Fibroblast of pulmonary artery (primary cell): ENCODE measurements at regions not wholly inside any gene's neighbourhood (a gene's known extent, or its start where the extent isn't known, plus 50 kb on each side); places are given as distances from the start of the nearest gene placed in this dataset.
A peak's percentile ranks its signal among the peaks of the same experiment; 100 is the strongest.

Source experiments
- DNase-seq: peaks from one replicate; pipeline ENCODE4 v3.0.0-alpha.2; 2010; ENCODE audit warnings: low read depth
- H3K4me3 ChIP-seq: replicated peaks from 2 replicates; pipeline ENCODE4 v1.5.1; 2011; ENCODE audit warnings: low read depth, mild to moderate bottlenecking, control low read depth, low read length, moderate library complexity
- TF ChIP-seq, protein P1 (sequence below): IDR thresholded peaks from 2 replicates; pipeline ENCODE4 v1.5.1; 2011; ENCODE audit warnings: mild to moderate bottlenecking, control low read depth, low read length, inconsistent platforms; ENCODE audit errors: missing control alignments

- no peak overlapping the region for H3K4me3 ChIP-seq
- TF ChIP-seq, protein P1, sequence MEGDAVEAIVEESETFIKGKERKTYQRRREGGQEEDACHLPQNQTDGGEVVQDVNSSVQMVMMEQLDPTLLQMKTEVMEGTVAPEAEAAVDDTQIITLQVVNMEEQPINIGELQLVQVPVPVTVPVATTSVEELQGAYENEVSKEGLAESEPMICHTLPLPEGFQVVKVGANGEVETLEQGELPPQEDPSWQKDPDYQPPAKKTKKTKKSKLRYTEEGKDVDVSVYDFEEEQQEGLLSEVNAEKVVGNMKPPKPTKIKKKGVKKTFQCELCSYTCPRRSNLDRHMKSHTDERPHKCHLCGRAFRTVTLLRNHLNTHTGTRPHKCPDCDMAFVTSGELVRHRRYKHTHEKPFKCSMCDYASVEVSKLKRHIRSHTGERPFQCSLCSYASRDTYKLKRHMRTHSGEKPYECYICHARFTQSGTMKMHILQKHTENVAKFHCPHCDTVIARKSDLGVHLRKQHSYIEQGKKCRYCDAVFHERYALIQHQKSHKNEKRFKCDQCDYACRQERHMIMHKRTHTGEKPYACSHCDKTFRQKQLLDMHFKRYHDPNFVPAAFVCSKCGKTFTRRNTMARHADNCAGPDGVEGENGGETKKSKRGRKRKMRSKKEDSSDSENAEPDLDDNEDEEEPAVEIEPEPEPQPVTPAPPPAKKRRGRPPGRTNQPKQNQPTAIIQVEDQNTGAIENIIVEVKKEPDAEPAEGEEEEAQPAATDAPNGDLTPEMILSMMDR, result no peak
- DNase-seq, result no peak
Measured at GRCh38 chr5:99068944-99069650, 140.3 kb upstream of the CHD1 start.

- DNase-seq, result no peak
- no peak overlapping the region for H3K4me3 ChIP-seq
- TF ChIP-seq, protein P1, result no peak
Measured at GRCh38 chr5:99063737-99064136, 134.9 kb upstream of the CHD1 start.

- peak; percentile 15 for DNase-seq
- TF ChIP-seq, protein P1, result no peak
- no peak overlapping the region for H3K4me3 ChIP-seq
Measured at GRCh38 chr5:99061711-99062110, 132.9 kb upstream of the CHD1 start.

- DNase-seq, result no peak
- H3K4me3 ChIP-seq, result no peak overlapping the region
- TF ChIP-seq, protein P1, result no peak
Measured at GRCh38 chr5:99061299-99061698, 132.5 kb upstream of the CHD1 start.

- DNase-seq, result peak; percentile 79
- no peak overlapping the region for H3K4me3 ChIP-seq
- TF ChIP-seq, protein P1, result peak; percentile 90
Measured at GRCh38 chr5:99060306-99061261, 131.8 kb upstream of the CHD1 start.

GRCh38 chr5:99059685-99060084 is 130.9 kb upstream of the CHD1 start:
- no peak overlapping the region for H3K4me3 ChIP-seq
- no peak for DNase-seq
- TF ChIP-seq, protein P1, result no peak
